ENCODE measurements at regions not wholly inside any gene's neighbourhood (a gene's known extent, or its start where the extent isn't known, plus 50 kb on each side); places are given as distances from the start of the nearest gene placed in this dataset.

DNA sequence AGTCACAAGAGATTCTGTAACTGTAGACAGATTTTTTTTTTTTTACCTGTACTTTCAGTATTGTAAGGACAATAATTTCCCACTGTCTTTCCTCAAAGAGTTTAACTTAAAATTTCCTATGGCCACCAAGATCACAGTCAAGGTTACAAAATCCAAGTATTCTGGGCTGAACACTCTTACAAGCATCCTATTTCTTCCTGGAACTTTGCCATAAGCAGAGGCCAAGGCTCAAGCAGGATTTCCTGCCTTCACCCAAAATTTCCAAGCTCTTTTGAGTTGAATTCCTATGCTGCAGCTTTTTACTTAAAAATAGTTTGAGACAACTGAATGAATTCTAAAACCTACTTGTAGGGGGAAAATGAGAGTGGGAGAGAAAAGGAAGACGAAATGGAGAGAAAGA is 299.4 kb downstream of the ZNF516 start:
- no peak for DNase-seq (ENCODE audit: low spot score)

DNA sequence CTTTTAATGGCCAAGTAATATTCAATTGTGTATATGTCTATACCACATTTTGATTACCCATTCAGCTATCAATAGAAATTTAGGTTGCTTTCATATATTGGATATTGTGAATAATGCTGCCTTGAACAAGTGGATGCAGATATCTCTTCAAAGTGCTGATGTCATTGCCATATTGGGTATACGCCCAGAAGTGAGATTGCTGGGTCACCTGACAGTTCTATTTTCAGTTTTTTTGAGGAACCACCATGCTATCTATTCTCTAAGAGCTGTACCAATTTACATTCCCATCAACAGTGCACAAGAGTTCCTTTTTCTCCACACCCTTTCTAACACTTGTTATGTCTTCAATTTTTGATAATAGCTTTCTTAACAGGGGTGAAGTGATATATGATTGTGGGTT is 306.9 kb downstream of the ZNF516 start:
- DNase-seq (ENCODE audit: low spot score) = no peak

DNA sequence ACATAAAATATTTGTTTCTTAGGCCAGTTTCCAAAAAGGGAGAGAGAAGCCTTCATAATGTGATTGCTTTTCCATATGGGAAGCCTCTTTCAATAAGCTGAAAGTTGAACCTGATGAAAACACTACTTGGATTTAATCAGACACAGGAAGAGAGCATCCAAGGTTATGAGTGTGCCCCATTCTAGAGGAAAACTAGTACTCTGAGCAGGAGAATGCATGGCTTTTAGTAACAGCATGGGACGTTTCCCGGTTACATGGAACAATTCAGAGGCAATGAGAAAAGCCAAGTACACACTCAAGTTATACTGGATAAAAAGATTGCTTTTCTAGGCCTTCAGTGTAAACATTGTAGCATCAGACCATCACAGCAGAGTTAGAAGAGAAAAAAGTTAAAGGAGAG is 315.8 kb downstream of the ZNF516 start:
- DNase-seq (ENCODE audit: low spot score) = no peak

DNA sequence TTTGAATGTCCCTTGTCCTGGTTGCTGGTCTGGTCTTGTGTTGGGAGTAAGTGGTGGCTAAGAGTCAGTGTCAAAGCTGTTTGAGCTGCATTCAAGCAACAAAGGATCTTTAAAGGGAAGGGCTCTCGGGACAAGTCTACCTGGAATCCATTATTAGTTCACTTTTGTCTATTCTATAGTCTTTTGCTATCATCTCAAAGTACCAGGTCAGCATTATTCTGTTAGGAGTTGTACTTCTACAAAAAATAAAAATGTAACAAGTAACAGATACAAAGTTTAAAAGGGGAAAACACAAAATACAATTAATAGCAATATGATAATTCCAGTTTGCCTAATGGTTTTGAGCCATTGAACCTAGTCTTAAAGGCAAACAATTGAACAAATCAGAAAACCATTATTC is 317.9 kb downstream of the ZNF516 start:
- no peak for DNase-seq (ENCODE audit: low spot score)

DNA sequence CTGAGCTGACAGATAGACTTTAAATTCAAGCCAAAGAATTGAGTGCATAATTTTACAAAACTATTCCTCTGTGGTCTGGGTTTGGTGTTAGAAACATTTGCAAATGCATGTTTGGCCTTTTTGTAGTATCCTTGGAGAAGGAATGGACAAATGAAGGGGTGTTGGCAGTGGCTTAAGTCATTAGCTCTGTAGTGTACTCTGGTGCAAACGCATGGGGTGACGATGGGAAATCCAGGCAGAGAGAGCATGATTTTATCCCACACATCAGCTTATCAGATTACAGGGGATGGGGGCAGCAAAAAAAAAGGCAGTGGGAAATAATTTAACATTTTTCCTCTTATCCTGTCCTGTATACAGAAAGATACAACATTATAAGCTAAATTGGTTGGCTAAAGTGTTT is 320.6 kb downstream of the ZNF516 start:
- DNase-seq (ENCODE audit: low spot score) = no peak

DNA sequence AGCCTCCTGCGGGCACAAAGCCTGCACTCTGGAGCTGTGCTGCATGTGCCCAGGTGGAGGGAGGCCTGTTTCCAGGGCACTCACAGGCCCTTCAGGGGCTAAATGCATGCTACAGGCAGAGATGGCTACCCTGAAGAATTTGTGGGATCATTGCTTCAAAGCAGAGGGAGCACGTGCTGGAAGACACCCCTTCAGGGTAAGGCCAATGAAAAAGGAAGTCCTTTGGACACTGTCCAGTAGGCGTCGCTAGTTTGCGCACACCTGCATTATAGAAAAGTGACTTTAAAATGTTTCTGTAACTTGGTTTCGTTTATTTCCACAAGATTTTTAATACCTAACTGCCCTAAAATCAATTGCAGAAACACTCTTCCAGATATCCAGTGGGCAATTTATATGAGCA is 325.3 kb downstream of the ZNF516 start:
- DNase-seq (ENCODE audit: low spot score) = no peak

DNA sequence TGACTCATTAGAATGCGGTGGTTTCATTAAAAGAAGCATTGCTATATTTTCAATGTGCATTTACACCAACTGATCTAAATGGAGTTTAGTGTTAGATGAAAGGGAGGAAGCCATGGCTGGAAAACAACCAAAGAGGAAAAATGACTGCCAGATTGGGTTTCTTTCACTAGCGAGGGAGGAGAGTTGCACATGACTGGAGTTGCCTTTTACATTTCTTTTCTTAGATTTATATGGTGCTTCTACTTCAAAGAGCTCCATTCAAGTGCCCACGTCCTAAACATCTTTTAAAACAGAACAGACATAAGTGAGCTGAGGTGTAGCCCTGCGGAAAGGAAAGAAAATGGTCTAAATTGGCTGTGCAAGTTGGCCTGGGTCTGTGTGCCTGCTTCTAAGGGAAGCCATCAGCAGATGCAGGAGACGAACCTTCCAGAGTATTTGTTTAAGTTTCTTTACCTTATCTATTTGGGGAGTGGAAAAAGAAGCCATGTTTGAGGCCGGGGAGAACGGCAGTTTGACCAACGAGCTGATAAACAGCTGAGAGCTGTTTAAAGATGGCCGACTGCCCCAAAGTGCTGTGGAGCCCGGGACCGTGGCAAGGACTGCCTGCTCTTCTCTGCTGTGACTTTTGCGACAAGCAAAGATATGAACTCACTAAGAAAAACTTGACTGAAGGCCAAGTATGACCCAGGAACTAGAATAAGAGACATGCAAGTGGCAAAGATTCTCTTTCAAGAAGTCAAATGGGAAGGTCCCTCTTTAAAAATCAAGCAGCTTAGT is 327.0 kb downstream of the ZNF516 start:
- no peak for DNase-seq (ENCODE audit: low spot score)

DNA sequence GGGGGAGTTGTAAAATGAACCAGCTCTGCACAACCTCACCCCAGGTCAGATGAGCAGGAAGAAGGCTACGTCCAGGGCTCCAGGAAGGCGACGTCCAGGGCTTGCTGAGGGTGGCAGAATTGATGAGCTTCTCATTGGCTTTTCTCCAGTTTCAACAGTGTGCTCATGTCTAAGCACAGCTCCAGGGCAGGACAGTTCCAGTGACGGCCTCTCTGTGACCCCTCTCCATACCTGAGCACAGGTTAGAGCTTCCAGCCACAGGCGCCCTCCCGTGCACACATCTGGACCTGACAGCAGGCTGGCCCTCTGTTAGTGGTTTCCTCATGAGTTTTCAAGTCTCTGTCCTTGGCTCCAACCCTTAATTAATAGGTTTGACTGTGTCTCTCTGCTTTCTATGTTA is 327.6 kb downstream of the ZNF516 start:
- no peak for DNase-seq (ENCODE audit: low spot score)

DNA sequence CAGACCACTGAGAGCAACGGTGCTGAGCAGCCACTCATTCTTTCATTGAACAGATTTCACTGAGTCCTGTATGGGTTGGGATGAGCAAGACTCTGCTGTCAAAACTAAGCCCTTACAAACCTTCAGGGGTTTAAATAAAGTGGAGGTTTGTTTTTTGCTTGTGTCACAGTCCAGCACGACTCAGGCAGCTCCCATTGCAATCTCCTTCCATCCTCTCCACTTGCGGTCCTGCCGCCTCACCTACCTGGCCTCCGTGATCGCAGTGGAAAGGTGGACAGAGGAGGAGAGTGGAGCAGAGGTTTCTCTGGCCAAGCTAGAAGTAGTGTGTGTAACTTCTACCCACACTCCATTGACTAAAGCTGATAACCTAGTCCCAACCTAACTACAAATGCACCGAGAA is 332.2 kb downstream of the ZNF516 start:
- DNase-seq (ENCODE audit: low spot score) = no peak

DNA sequence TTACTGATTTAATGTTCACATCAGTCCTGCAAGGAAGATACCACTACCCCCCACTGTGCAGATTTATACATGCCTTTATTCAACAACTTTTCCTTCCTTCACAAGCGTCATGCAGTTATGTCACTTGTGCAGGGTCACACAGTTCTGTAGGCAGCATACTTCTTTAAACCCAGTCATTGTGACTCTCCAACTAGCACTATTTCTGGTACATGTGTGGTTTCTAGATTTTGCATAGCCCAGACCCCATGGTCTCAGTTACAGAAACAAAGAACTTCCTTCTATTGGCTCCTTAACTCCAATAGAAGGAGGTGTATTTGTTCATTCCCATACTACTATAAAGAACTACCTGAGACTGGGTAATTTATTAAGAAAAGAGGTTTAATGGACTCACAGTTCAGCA is 333.1 kb downstream of the ZNF516 start:
- no peak for DNase-seq (ENCODE audit: low spot score)

DNA sequence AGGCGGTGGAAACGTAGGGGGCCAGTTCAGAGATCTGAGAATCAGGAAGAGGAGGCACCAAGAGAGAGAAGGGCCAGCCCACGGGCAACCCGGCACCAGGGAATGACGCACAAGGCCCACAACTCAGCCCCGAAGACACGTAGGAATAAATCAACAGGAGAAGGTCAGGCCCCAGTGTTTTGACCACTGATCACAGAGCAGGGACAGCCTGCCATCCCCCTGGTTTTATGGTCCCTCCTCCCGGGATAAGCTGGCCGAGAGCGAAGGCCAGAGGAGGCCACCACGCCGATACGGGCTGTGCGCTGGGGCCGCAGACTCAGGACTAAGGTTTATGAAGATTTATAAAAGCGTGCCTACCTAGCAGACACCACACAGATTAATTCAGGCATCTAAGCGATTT is 341.4 kb downstream of the ZNF516 start:
- no peak for DNase-seq (ENCODE audit: low spot score)

DNA sequence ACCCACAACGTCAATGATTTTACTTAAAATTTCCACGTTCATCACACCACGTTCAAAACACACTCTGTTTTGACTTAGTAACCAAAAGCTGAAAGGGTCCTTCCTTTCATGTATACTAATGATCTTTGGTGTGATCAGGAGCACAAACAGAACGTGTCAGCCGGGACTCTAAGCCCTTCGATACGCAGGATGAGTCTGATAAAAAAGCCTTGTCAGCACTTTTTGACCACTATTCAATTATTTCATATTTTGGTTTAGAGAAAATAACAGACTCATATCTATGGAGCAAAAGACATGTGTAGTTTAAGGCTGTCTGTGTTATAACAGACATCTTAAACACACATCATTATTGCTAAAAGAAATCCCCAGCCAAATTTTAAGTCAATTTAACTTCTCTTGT is 345.3 kb downstream of the ZNF516 start:
- DNase-seq (ENCODE audit: low spot score) = no peak

DNA sequence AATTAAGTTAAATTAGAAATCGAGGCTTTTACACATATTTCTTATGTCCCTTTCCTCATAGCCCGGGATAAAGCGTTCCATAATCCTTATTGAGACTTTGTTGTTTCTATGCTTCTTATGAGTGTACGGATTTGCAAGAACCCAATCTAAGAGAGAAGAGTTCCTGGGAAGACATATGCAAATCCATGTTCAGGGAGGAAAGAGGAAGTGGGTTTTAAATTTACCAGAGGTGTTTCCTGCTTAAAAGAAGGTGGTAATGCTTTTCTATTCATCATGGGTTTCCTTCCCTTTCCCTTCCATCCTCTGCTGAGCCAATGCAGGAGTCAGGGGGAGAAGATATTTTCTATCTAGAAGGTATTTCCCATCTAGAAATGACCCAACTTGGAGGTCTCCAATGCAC is 345.8 kb downstream of the ZNF516 start:
- DNase-seq (ENCODE audit: low spot score) = no peak

DNA sequence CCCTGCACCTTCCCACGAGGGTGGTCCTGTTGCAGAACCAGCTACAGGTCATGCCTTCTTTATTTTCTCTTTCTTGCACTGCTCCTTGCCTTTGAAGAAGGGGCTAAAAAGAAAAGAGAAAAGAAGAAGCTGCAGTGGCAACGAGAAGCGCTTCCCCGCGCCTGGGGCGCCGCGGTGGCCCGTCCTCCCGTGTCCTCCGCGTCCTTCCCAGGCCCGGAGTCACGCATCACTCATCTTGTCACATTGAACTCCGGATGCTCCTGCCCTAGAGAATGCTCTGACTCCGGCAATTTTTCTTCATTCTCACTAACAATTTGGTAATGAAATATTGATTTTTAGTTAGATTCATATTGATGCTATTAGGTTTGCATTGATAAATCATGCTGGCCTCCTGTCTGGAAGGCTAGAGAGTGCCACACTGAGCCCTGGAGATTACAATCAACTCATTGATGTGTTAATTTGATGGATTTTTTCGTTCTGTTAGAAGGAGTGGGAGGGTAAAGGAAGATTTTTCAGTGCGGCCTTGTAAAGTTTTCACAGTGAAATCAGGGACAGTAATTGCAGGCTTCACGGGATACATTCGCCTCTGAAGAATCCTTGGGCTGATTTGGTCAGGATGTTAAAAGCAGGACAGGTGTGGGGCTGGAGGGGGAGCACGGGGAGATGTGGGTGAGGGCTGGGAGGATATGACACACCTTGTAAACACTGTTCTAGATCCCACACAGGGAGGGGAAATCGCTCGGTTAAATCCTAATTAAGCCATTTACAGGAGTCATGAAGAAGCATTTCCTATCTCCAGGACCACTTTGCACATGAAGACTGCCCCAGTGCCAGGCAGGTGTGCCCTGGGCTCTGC is 349.3 kb downstream of the ZNF516 start:
- DNase-seq (ENCODE audit: low spot score) = no peak

DNA sequence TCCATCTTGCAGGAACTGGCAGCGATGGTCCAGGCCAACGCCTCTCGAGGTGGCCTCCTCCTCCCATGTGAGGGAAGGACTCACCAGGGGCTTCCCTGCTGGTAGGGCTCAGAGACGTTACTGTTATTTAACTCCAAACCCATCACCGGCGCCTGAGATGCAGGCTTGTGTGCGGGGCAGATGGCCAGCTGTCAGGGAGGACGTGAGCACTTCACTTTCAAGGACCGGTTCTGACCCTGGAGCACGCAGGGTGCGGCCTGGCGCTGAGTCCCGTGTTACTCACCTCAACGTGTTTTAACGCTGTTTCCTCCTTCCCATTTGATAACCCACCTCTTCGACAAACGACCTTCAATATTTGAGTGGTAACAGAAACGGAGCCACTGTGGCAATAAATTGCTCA is 350.2 kb downstream of the ZNF516 start:
- no peak for DNase-seq (ENCODE audit: low spot score)

DNA sequence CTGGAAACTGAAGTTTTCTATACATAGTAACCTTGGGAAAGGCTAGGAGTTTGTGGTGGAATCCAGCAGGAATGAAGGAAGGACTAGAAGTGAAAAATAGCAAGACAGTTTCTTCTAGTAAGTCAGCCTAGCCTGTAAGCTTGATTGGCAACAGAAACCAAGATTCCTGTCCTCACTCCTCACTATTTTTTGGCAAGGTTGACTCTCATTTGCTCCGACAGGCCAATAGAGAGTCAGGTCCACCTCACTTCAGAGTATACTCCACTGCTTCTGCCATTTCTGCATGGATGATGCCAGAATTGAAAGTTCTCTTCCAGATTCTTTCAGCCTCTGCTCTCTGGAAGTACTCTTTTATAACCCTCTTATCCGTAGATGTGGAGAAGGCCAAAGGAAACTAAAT is 352.4 kb downstream of the ZNF516 start:
- DNase-seq (ENCODE audit: low spot score) = no peak

DNA sequence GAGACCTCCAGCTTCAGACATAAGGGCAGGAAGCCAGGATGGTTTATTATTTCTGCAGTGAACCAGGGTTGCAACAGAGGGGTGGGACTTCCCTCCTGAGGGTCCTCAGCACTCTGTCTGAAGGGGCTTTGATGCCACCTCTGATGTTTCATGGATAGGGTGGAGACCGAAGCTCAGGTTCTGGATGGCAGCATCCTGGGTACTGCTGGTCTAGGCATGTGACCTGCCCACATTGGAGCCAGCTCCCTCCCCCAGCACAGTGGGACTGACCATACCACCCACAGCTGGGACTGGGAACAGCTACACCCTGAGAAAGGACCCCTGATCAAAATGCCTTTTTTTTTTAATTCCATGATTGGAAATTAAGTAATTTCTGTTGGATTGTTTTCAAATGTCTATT is 355.2 kb downstream of the ZNF516 start:
- no peak for DNase-seq (ENCODE audit: low spot score)

DNA sequence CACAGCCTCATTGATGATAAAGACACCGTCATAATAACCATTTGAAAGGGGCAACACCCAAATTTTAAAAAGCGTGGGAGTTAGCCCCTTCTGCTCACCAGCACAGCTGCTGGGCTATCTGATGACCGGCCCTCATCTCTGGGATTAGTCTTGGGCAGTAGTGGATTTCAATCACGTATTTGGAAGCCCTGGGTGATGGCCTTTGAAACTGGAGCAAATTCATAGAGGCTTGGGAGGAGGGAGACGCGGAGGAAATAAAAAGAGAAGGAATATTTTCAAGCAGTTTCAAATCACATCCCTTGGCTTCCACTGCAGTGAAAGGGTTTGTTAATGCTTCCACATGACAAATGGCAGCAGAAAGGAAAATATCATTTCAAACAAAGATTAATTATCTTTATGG is 357.8 kb downstream of the ZNF516 start:
- no peak for DNase-seq (ENCODE audit: low spot score)

DNA sequence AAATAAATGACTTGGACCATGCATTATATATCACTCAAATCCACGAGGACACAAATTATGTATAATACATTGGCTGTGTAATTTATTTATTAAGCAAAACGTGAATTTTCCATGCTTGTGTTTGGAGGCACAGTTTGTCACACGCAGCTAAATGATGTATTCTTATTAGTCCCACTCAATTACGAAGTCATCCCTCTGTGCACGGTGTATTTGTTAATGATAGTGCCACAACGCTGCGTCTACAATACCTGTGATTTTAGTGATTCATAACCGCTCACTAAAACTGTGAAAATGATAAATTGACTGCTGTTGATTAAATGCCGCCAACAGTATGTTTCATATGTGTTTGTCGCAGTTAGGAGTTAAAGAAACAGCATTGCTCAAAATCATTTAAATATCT is 358.3 kb downstream of the ZNF516 start:
- no peak for DNase-seq (ENCODE audit: low spot score)

DNA sequence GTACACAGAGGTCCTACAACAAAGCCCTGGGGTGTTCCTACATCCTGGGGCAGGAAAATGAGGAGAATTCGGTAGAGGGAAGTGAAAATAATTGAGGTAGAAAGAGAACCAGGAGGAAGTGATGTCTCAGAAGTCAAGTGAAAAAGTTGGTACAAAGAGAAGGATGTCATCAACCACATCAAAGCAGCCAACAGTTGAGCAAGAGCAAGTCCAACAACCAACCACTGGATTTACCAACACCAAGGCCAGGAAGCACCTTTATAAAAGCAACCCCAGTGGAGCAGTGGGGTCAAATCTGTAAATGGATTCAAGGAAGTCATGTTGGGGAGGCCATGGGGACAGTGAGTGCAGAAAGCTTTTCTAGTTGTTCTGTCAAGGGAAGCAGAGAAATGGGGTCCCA is 360.4 kb downstream of the ZNF516 start:
- DNase-seq (ENCODE audit: low spot score) = no peak

DNA sequence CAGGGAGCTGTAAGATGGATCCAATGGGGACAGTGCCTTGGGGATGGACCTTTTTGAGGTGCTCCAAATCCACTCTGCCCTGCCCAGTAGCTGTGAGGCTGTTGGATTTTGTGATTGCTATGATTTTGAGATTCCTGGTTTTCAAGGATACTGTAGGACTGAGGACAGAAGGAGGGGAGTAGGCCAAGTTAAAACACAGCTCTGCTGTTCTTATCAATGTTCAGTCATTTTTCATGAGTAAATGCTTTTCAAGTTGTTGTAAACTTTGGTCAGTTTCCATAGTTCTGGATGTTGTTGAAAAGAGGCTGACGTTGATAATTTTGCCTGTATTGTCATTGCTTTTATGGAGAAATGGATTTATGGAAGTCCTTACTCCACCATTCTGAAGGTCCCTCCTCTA is 361.2 kb downstream of the ZNF516 start:
- no peak for DNase-seq (ENCODE audit: low spot score)

DNA sequence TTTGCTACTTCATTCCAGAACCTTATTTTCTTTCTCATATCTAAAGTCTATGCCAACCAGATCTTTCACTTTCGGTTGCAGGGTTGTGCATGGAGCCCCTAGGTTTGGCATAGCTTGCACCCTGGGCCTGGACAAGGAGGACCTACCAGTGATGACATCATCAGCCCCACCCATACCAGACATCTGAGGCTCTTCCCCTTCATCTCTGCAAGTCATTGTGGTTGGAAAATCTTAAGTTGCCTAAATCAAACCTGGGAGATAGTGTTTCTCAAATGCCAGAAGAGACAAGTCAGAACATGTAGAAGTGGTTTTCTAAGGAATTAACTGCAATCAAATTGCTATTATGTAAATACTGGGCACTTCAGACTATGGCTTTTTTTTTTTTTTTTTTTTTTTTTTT is 363.3 kb downstream of the ZNF516 start:
- no peak for DNase-seq (ENCODE audit: low spot score)

DNA sequence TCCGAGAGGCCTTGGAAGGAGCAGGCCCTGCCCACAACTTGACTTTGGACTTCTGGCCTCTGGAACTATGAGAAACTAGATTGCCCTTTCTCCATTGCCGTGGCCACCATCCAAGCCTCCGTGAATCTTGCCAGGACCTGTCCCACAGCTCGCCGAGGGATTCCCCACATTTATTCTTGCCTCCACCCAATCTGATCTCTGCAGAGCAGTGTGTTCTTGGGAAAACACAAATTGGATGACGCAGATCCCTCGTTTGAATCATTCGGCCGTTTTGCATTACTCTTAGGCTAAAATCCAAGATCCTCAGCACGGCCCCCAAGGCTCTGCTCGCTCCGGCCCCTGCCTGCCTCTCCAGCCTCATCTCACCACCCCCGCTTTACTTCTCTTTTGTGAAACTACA is 364.2 kb downstream of the ZNF516 start:
- DNase-seq (ENCODE audit: low spot score) = no peak

DNA sequence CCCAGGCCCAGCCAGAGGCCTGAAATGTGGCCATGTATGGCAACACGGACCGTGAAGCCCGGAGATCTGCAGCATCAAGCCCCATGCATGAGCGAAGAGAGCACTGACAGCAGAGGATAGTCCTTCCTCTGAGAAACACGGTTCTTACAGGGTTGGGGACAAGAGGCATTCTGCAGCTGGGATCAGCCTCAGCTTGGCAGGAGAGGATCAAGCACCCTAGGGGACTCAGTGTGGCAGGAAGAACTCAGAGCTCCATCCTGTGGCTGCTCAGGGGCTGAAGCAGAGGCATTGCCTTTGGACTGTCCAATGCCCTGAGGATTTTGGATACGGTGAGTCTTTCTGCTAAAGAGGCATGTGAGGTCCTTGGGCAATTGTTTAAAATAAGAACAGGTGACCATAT is 368.7 kb downstream of the ZNF516 start:
- DNase-seq (ENCODE audit: low spot score) = no peak

Measured in CD4-positive, alpha-beta T cell treated with Interleukin-2 at 100 ng/mL for 4 hours (primary cell).